Fibroblast of mammary gland (primary cell): ENCODE measurements at regions not wholly inside any gene's neighbourhood (a gene's known extent, or its start where the extent isn't known, plus 50 kb on each side); places are given as distances from the start of the nearest gene placed in this dataset.
"Not testable (repeated sequence)": the region's sequence is repeated elsewhere in the genome, so short reads cannot be mapped to it uniquely, and the experiment has no call there.

Source experiments
- DNase-seq: peaks from one replicate; pipeline ENCODE4 v3.0.0-alpha.2; 2010; ENCODE audit warnings: low read depth
- H3K4me3 ChIP-seq: 2 replicates; pipeline ENCODE4 v1.5.1; 2011; ENCODE audit warnings: low read depth, mild to moderate bottlenecking, low read length, moderate library complexity; ENCODE audit not compliant: control insufficient read depth
- TF ChIP-seq, protein P1 (sequence below): conservative IDR thresholded peaks from 2 replicates; pipeline ENCODE4 v1.5.1; 2011; ENCODE audit warnings: low read depth, low read length, inconsistent platforms; ENCODE audit not compliant: control insufficient read depth, insufficient read depth

- no peak overlapping the region for H3K4me3 ChIP-seq
- TF ChIP-seq, protein P1, sequence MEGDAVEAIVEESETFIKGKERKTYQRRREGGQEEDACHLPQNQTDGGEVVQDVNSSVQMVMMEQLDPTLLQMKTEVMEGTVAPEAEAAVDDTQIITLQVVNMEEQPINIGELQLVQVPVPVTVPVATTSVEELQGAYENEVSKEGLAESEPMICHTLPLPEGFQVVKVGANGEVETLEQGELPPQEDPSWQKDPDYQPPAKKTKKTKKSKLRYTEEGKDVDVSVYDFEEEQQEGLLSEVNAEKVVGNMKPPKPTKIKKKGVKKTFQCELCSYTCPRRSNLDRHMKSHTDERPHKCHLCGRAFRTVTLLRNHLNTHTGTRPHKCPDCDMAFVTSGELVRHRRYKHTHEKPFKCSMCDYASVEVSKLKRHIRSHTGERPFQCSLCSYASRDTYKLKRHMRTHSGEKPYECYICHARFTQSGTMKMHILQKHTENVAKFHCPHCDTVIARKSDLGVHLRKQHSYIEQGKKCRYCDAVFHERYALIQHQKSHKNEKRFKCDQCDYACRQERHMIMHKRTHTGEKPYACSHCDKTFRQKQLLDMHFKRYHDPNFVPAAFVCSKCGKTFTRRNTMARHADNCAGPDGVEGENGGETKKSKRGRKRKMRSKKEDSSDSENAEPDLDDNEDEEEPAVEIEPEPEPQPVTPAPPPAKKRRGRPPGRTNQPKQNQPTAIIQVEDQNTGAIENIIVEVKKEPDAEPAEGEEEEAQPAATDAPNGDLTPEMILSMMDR: peak; percentile 22
- peak; percentile 8 for DNase-seq
Observed at GRCh38 chr7:13725591-13725990, 263.9 kb downstream of the ETV1 start.

DNA sequence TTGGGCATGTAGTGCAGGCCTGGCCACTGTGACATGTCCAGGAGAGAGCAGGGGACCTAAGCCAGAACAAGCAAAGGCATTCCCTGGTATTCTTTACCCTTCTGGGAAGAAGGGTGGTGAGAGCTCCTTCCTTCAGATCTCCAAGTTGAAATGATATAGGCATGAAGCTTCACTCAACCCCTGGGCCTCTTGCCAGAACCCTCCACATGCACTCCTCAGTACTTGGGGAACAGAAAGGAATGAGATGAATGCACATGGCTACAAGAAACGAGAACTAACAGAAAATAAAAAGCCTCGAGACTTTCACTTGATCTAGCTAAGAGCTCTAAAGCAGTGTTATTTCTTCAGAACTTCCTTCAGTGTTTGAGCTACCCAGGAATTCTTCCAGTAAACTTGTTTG is 262.2 kb downstream of the ETV1 start:
- no peak overlapping the region for H3K4me3 ChIP-seq
- DNase-seq: no peak
- TF ChIP-seq, protein P1: no peak

- TF ChIP-seq, protein P1: no peak
- no peak overlapping the region for H3K4me3 ChIP-seq
- no peak for DNase-seq
Observed at GRCh38 chr7:13727751-13728150, 261.7 kb downstream of the ETV1 start.

DNA sequence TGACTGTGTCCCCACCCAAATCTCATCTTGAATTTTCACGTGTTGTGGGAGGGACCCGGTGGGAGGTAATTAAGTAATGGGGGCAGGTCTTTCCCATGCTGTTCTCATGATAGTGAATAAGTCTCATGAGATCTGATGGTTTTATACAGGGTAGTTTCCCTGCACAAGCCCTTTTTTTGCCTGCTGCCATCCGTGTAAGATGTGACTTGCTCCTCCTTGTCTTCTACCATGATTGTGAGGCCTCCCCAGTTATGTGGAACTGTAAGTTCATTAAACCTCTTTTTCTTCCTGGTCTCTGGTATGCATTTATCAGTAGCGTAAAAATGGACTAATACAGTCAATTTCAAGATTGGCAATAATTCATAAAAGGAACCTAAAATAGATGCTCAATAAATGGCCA is 261.0 kb downstream of the ETV1 start:
- not testable (repeated sequence) for DNase-seq, H3K4me3 ChIP-seq

DNA sequence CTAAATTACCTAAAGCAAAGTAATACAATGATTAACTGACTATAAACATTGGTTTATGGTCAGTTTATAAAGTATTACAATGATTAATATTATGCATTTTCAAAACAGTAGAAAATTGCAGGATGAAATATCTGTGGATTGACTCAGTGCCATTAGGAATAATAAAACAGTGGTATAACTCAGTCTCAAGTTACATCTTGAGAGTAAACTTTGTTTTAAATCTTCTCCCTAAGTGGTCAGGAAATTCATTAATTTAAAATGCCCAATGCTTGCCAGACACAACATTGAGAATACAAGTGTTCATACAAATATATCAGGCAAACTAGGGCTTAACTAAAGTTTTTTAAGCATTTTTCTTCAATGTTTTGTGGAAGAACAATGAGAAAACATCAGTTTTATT is 257.8 kb downstream of the ETV1 start:
- peak; percentile 10 for DNase-seq
- TF ChIP-seq, protein P1: no peak
- no peak overlapping the region for H3K4me3 ChIP-seq

- no peak for DNase-seq
- no peak overlapping the region for H3K4me3 ChIP-seq
- TF ChIP-seq, protein P1: no peak
Observed at GRCh38 chr7:13737563-13737962, 251.9 kb downstream of the ETV1 start.

- H3K4me3 ChIP-seq: no peak overlapping the region
- TF ChIP-seq, protein P1: no peak
- DNase-seq: peak; percentile 18
Observed at GRCh38 chr7:13742126-13742525, 247.3 kb downstream of the ETV1 start.
